ENCODE measurements at regions not wholly inside any gene's neighbourhood (a gene's known extent, or its start where the extent isn't known, plus 50 kb on each side); places are given as distances from the start of the nearest gene placed in this dataset.

DNA sequence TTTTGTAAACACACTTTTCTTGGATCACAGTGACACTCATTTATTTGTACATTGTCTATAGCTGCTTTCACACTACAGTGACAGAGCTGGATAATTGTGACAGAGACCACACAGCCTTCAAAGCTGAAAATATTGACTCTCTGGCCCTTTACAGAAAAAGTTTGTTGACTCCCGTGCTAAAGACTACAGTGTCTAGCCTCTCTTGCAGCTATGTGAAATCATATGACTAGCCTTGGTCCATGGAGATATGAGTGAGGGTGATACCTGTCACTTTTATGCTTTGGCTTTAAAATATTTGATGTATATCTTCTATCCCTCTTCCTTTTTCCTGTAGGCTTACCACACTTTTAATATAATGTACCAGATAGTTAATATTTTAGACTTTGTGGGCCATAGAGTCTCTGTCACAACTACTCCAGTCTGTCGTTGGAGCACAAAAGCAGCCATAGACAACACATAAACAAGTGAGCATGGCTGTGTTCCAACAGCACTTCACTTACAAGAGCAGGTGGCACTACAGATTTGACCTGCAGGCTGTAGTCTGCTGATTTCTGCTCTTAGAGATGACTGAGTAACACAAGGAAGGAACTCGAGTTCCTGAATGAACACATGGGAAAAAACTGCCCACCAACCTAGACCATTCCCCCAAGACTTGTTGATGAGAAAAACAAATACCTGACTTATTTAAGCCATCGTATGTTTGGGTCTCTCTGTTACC lies 73.5 kb upstream of the ANKRD55 start:
- Histone ChIP-seq H3K79me2 (ENCODE audit: insufficient read depth, low read length) (no peaks in the 10 kb centered on the region), H3K4me1 (ENCODE audit: insufficient read depth, low read length) (no peaks in the 10 kb centered on the region), H3K27ac (ENCODE audit: low read depth, low read length) (no peak overlapping the region), H3K9me3 (ENCODE audit: low read depth, low read length) (no peaks in the 10 kb centered on the region), H2AFZ (ENCODE audit: low read length) (no peak overlapping the region), H3K4me3 (ENCODE audit: insufficient read depth, low read length) (no peak overlapping the region), H3K27me3 (ENCODE audit: insufficient read depth, low read length) (peaks cover 6% of the 10 kb centered on the region), H3K4me2 (ENCODE audit: insufficient read depth, low read length) (no peak overlapping the region), H3K36me3 (ENCODE audit: insufficient read depth, low read length) (no peaks in the 10 kb centered on the region), H4K20me1 (ENCODE audit: insufficient read depth, low read length) (no peaks in the 10 kb centered on the region)
- DNase-seq (ENCODE audit: insufficient read length, low spot score, missing footprints) = no peak
- TF ChIP-seq, protein P1, sequence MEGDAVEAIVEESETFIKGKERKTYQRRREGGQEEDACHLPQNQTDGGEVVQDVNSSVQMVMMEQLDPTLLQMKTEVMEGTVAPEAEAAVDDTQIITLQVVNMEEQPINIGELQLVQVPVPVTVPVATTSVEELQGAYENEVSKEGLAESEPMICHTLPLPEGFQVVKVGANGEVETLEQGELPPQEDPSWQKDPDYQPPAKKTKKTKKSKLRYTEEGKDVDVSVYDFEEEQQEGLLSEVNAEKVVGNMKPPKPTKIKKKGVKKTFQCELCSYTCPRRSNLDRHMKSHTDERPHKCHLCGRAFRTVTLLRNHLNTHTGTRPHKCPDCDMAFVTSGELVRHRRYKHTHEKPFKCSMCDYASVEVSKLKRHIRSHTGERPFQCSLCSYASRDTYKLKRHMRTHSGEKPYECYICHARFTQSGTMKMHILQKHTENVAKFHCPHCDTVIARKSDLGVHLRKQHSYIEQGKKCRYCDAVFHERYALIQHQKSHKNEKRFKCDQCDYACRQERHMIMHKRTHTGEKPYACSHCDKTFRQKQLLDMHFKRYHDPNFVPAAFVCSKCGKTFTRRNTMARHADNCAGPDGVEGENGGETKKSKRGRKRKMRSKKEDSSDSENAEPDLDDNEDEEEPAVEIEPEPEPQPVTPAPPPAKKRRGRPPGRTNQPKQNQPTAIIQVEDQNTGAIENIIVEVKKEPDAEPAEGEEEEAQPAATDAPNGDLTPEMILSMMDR (IDR thresholded peaks at IDR 0.05; ENCODE audit: extremely low read depth, low read depth, low read length) = no peak

DNA sequence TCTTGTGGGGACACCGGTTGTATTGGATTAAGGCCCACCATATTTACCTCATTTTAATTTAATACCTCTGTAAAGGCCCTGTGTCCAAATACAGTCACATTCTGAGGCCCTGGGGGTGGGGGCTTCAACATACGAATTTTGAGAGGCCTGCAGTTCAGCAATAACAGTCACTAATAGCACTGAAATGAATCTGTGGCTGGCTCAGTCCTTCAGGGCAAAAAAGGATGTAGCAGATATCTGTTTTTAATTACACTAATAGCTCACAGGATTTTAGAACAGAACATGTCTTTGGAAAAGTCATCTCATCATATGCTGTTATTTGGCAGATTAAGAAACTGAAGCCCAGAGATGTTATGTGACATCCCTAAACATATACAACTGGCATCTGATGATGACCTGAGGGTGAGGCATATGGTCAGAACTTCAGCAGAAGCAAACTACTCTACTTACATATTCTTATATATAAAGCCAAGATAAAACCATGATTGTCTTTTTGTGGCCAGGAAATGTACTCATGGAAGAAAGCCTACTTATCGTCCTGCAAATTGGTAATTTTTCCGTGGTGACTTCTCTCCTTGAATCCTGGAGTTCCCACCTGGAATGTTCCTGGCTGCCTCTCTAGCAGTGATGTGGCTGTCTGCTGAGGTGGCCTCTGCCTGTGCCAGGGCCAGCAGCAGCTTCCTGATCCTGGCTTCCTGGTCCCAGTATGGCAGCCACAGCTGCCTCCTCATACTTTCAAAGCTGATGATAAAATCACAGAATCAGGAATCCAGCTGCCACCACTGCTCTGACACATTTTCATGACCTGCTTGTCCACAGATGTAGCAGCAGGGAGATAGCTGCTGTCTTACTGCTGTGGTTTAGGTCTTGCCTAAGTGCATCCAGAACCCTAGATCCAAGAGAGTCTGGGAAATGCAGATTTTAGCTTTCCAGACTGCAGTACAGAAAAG lies 72.1 kb upstream of the ANKRD55 start:
- DNase-seq (ENCODE audit: insufficient read length, low spot score, missing footprints) = peak; percentile 27
- H3K27me3 ChIP-seq (ENCODE audit: insufficient read depth, low read length) = no peaks in the 10 kb centered on the region
- no peaks in the 10 kb centered on the region for H3K36me3 ChIP-seq (ENCODE audit: insufficient read depth, low read length)
- no peak overlapping the region for H3K4me2 ChIP-seq (ENCODE audit: insufficient read depth, low read length)
- no peak overlapping the region for H3K27ac ChIP-seq (ENCODE audit: low read depth, low read length)
- H3K4me1 ChIP-seq (ENCODE audit: insufficient read depth, low read length) = no peaks in the 10 kb centered on the region
- H4K20me1 ChIP-seq (ENCODE audit: insufficient read depth, low read length) = no peaks in the 10 kb centered on the region
- no peak overlapping the region for H3K4me3 ChIP-seq (ENCODE audit: insufficient read depth, low read length)
- TF ChIP-seq, protein P1 (IDR thresholded peaks at IDR 0.05; ENCODE audit: extremely low read depth, low read depth, low read length) = no peak
- no peaks in the 10 kb centered on the region for H3K79me2 ChIP-seq (ENCODE audit: insufficient read depth, low read length)
- H3K9me3 ChIP-seq (ENCODE audit: low read depth, low read length) = no peaks in the 10 kb centered on the region
- no peak overlapping the region for H2AFZ ChIP-seq (ENCODE audit: low read length)

DNA sequence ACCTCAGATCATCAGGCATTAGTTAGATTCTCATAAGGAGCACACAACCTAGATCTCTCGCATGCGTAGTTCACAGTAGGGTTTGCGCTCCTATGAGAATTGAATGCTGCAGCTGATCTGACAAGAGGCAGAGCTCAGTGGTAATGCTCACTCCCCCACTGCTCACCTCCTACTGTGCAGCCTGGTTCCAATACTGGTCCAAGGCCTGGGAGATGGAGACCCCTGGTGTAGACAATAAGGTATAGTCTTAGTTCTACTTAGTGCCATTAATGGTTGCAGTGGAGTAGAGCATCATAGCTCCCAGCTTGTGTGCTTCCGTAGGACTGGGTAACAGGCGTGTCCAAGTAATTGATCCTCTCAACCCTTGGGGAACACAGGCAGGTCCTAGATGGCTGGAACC lies 70.4 kb upstream of the ANKRD55 start:
- H2AFZ ChIP-seq (ENCODE audit: low read length) = no peak overlapping the region
- no peak overlapping the region for H3K4me2 ChIP-seq (ENCODE audit: insufficient read depth, low read length)
- H3K36me3 ChIP-seq (ENCODE audit: insufficient read depth, low read length) = no peaks in the 10 kb centered on the region
- DNase-seq (ENCODE audit: insufficient read length, low spot score, missing footprints) = no peak
- H3K79me2 ChIP-seq (ENCODE audit: insufficient read depth, low read length) = no peaks in the 10 kb centered on the region
- H3K4me3 ChIP-seq (ENCODE audit: insufficient read depth, low read length) = no peak overlapping the region
- TF ChIP-seq, protein P1 (IDR thresholded peaks at IDR 0.05; ENCODE audit: extremely low read depth, low read depth, low read length) = peak; percentile 20
- H3K27ac ChIP-seq (ENCODE audit: low read depth, low read length) = no peak overlapping the region
- H3K27me3 ChIP-seq (ENCODE audit: insufficient read depth, low read length) = no peaks in the 10 kb centered on the region
- H4K20me1 ChIP-seq (ENCODE audit: insufficient read depth, low read length) = no peaks in the 10 kb centered on the region
- no peaks in the 10 kb centered on the region for H3K4me1 ChIP-seq (ENCODE audit: insufficient read depth, low read length)
- no peaks in the 10 kb centered on the region for H3K9me3 ChIP-seq (ENCODE audit: low read depth, low read length)

DNA sequence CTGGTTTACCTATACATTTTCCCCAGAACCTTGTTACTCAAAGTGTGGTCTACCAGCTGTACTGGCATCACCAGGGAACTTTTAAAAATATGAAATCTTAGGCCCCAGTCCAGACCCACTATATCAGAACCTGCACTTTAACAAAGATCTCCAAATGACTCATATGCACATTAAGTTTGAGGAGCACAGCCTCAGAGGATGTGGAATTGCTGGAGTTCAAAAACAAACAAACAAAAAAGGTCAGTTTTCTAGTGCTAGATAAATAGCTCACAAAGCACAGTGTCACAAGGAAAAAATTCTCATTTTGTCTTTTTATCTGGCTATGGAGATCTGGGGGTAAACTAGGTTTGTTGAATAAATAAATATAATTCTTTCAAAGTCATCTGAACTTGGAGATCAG lies 68.9 kb upstream of the ANKRD55 start:
- no peak overlapping the region for H3K27ac ChIP-seq (ENCODE audit: low read depth, low read length)
- TF ChIP-seq, protein P1 (IDR thresholded peaks at IDR 0.05; ENCODE audit: extremely low read depth, low read depth, low read length) = no peak
- H3K27me3 ChIP-seq (ENCODE audit: insufficient read depth, low read length) = no peaks in the 10 kb centered on the region
- no peak overlapping the region for H3K4me3 ChIP-seq (ENCODE audit: insufficient read depth, low read length)
- no peaks in the 10 kb centered on the region for H3K9me3 ChIP-seq (ENCODE audit: low read depth, low read length)
- H4K20me1 ChIP-seq (ENCODE audit: insufficient read depth, low read length) = no peaks in the 10 kb centered on the region
- no peaks in the 10 kb centered on the region for H3K79me2 ChIP-seq (ENCODE audit: insufficient read depth, low read length)
- no peak overlapping the region for H3K4me2 ChIP-seq (ENCODE audit: insufficient read depth, low read length)
- no peaks in the 10 kb centered on the region for H3K4me1 ChIP-seq (ENCODE audit: insufficient read depth, low read length)
- DNase-seq (ENCODE audit: insufficient read length, low spot score, missing footprints) = no peak
- H3K36me3 ChIP-seq (ENCODE audit: insufficient read depth, low read length) = no peaks in the 10 kb centered on the region
- no peak overlapping the region for H2AFZ ChIP-seq (ENCODE audit: low read length)

All from osteoblast (primary cell).